ENCODE measurements at regions not wholly inside any gene's neighbourhood (a gene's known extent, or its start where the extent isn't known, plus 50 kb on each side); places are given as distances from the start of the nearest gene placed in this dataset.

GRCh38 chr9:7976167-7976755, 176.7 kb upstream of the DMAC1 start:
- peak; percentile 3 for DNase-seq (ENCODE audit: low read depth)
- in situ Hi-C loops (cut with HindIII; ENCODE audit: low pct_unique_long_range_greater_than_20kb, low sequenced_read_pairs), result no loop called here

GRCh38 chr9:7975336-7975735, 175.8 kb upstream of the DMAC1 start:
- no peak for DNase-seq (ENCODE audit: low read depth)
- in situ Hi-C loops (cut with HindIII; ENCODE audit: low pct_unique_long_range_greater_than_20kb, low sequenced_read_pairs), result no loop called here

GRCh38 chr9:7974335-7974960, 174.9 kb upstream of the DMAC1 start:
- in situ Hi-C loops (cut with HindIII; ENCODE audit: low pct_unique_long_range_greater_than_20kb, low sequenced_read_pairs), result no loop called here

GRCh38 chr9:7973123-7973522, 173.5 kb upstream of the DMAC1 start:
- in situ Hi-C loops (cut with HindIII; ENCODE audit: low pct_unique_long_range_greater_than_20kb, low sequenced_read_pairs), result no loop called here
- DNase-seq (ENCODE audit: low read depth), result no peak

More at GRCh38 chr9:7974335-7974960, 174.9 kb upstream of the DMAC1 start:
- DNase-seq (ENCODE audit: low read depth), result no peak

GRCh38 chr9:7970681-7971330, 171.2 kb upstream of the DMAC1 start:
- in situ Hi-C loops (cut with HindIII; ENCODE audit: low pct_unique_long_range_greater_than_20kb, low sequenced_read_pairs), result no loop called here
- no peak for DNase-seq (ENCODE audit: low read depth)

- no peak for DNase-seq (ENCODE audit: low read depth)
- in situ Hi-C loops (cut with HindIII; ENCODE audit: low pct_unique_long_range_greater_than_20kb, low sequenced_read_pairs), result no loop called here
Measured at GRCh38 chr9:7968687-7969086, 169.1 kb upstream of the DMAC1 start.

- DNase-seq (ENCODE audit: low read depth), result no peak
- in situ Hi-C loops (cut with HindIII; ENCODE audit: low pct_unique_long_range_greater_than_20kb, low sequenced_read_pairs), result no loop called here
Measured at GRCh38 chr9:7967851-7968250, 168.3 kb upstream of the DMAC1 start.

- no peak for DNase-seq (ENCODE audit: low read depth)
- in situ Hi-C loops (cut with HindIII; ENCODE audit: low pct_unique_long_range_greater_than_20kb, low sequenced_read_pairs), result no loop called here
Measured at GRCh38 chr9:7967093-7967827, 167.7 kb upstream of the DMAC1 start.

- DNase-seq (ENCODE audit: low read depth), result no peak
- in situ Hi-C loops (cut with HindIII; ENCODE audit: low pct_unique_long_range_greater_than_20kb, low sequenced_read_pairs), result no loop called here
Measured at GRCh38 chr9:7965063-7965462, 165.5 kb upstream of the DMAC1 start.

- DNase-seq (ENCODE audit: low read depth), result no peak
- in situ Hi-C loops (cut with HindIII; ENCODE audit: low pct_unique_long_range_greater_than_20kb, low sequenced_read_pairs), result no loop called here
Measured at GRCh38 chr9:7963026-7963425, 163.4 kb upstream of the DMAC1 start.

GRCh38 chr9:7961076-7961475, 161.5 kb upstream of the DMAC1 start:
- in situ Hi-C loops (cut with HindIII; ENCODE audit: low pct_unique_long_range_greater_than_20kb, low sequenced_read_pairs), result no loop called here
- no peak for DNase-seq (ENCODE audit: low read depth)

- in situ Hi-C loops (cut with HindIII; ENCODE audit: low pct_unique_long_range_greater_than_20kb, low sequenced_read_pairs), result no loop called here
- DNase-seq (ENCODE audit: low read depth), result no peak
Measured at GRCh38 chr9:7960320-7961050, 160.9 kb upstream of the DMAC1 start.

- in situ Hi-C loops (cut with HindIII; ENCODE audit: low pct_unique_long_range_greater_than_20kb, low sequenced_read_pairs), result no loop called here
- DNase-seq (ENCODE audit: low read depth), result no peak
Measured at GRCh38 chr9:7957803-7958202, 158.2 kb upstream of the DMAC1 start.

- in situ Hi-C loops (cut with HindIII; ENCODE audit: low pct_unique_long_range_greater_than_20kb, low sequenced_read_pairs), result no loop called here
Measured at GRCh38 chr9:7947577-7947976, 148.0 kb upstream of the DMAC1 start.

GRCh38 chr9:7946458-7946857, 146.9 kb upstream of the DMAC1 start:
- in situ Hi-C loops (cut with HindIII; ENCODE audit: low pct_unique_long_range_greater_than_20kb, low sequenced_read_pairs), result no loop called here
- no peak for DNase-seq (ENCODE audit: low read depth)

More at GRCh38 chr9:7947577-7947976, 148.0 kb upstream of the DMAC1 start:
- no peak for DNase-seq (ENCODE audit: low read depth)

GRCh38 chr9:7944572-7944971, 145.0 kb upstream of the DMAC1 start:
- in situ Hi-C loops (cut with HindIII; ENCODE audit: low pct_unique_long_range_greater_than_20kb, low sequenced_read_pairs), result no loop called here
- no peak for DNase-seq (ENCODE audit: low read depth)

GRCh38 chr9:7937761-7938491, 138.3 kb upstream of the DMAC1 start:
- in situ Hi-C loops (cut with HindIII; ENCODE audit: low pct_unique_long_range_greater_than_20kb, low sequenced_read_pairs), result no loop called here
- no peak for DNase-seq (ENCODE audit: low read depth)

GRCh38 chr9:7936996-7937395, 137.4 kb upstream of the DMAC1 start:
- in situ Hi-C loops (cut with HindIII; ENCODE audit: low pct_unique_long_range_greater_than_20kb, low sequenced_read_pairs), result no loop called here
- no peak for DNase-seq (ENCODE audit: low read depth)

All from Caki2 (cell line).